Vagina (tissue), 2 donors: ENCODE measurements at regions not wholly inside any gene's neighbourhood (a gene's known extent, or its start where the extent isn't known, plus 50 kb on each side); places are given as distances from the start of the nearest gene placed in this dataset.

Source experiments
- CTCF ChIP-seq, 3 experiments: fragments of 450-650 bp in 2 of 3; fragments of 200-600 bp in 1 of 3; sonication (generic) in 1 of 3; IDR thresholded peaks; one replicate each; pipeline ENCODE4 v1.5.1; 2017 to 2019; ENCODE audit warnings: antibody characterized with exemption in 3 of 3, mild to moderate bottlenecking in 2 of 3, moderate library complexity in 2 of 3
- POLR2A ChIP-seq, 2 donors: fragments of 450-650 bp; IDR thresholded peaks; one replicate each; pipeline ENCODE4 v1.6.1; 2017; ENCODE audit warnings: antibody characterized with exemption in 2 of 2, mild to moderate bottlenecking in 2 of 2, moderate library complexity in 2 of 2
- POLR2AphosphoS5 ChIP-seq, 2 donors: sonication (generic); formaldehyde crosslinking; IDR thresholded peaks; one replicate each; pipeline ENCODE4 v1.9.0; 2017; ENCODE audit warnings: antibody characterized with exemption in 2 of 2, mild to moderate bottlenecking in 2 of 2, low read depth in 1 of 2; ENCODE audit not compliant: insufficient read depth in 1 of 2

GRCh38 chr15:95664450-95664849, 666.0 kb upstream of the NR2F2 start:
- TF ChIP-seq CTCF (IDR thresholded peaks at IDR 0.05) (no peak), POLR2A (IDR thresholded peaks at IDR 0.05) (no peak), POLR2AphosphoS5 (IDR thresholded peaks at IDR 0.05; ENCODE audit: insufficient read depth in 1 of 2, low read depth in 1 of 2) (no peak)
